ENCODE measurements at regions not wholly inside any gene's neighbourhood (a gene's known extent, or its start where the extent isn't known, plus 50 kb on each side); places are given as distances from the start of the nearest gene placed in this dataset.

GRCh38 chr2:238691596-238692491, 156.0 kb upstream of the TWIST2 start:
- DNase-seq: no peak

- no peak for DNase-seq
Observed at GRCh38 chr2:238692562-238692961, 155.3 kb upstream of the TWIST2 start.

DNA sequence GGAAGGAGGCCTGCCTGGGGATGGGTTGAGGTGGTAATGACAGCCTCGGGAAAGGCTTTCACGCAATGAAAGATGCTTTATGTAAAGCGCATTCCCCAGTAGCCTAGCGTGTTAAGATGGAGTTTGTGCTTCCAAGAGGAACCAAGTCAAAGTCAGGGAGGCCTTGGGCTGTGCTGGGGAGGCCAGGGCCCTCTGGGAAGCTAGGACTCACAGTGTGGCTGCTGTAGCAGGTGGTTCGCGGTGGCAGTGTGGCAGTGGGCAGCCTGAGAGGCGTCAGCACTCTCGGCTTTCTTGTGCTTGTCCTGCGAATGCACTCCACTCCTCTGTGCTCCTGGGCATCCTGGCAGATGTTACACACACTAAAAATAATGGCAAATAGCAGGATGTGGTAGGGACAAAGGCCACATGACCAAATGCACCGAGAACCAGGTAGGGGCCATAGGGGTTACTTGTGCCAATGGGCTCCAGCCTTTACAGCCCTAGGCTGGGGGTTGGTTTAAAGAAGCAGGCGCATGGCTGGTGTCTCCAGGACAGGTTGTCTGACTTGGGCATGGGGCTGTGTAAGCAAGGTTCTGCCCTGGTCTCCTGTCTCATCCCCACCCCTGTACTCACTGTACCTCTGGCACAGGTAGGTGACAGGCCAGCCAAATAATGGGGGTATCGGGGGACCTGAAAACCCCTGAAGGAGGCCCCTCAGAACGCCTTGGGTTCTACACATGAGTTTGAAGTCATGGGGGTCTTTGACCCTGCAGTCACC, 154.4 kb upstream of the TWIST2 start:
- DNase-seq: no peak

DNA sequence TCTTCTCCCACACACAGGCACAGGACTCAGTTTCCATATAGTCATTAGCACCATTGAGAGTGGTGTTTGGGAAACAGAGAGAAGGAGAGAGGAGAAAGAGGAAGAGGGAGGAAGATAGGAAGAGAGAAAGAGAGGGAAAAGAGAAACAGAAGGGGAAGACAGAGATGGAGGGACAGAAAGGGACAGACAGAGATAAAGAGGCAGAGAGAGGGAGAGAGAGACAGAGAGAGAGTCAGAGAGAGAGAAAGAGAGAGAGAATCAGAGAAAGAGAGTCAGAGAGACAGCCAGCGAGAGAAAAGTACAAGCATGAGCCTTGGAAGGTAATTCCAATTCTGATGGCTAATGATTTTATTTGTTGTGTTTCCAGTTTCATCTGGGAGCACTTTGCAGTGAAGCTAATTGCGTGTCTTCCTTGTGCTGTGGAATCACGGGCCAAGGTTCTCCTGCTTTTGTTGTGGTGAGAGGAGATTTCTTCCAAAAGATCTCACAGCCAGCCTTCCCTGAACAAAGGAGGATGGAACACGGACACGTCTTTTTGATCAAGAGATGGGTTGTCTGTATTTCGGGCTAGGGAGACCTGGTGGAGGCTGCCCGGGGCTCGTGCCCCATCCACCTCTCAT, 153.6 kb upstream of the TWIST2 start:
- DNase-seq: no peak

GRCh38 chr2:238694922-238695321, 153.0 kb upstream of the TWIST2 start:
- DNase-seq: no peak

- no peak for DNase-seq
Observed at GRCh38 chr2:238695538-238695937, 152.3 kb upstream of the TWIST2 start.

DNA sequence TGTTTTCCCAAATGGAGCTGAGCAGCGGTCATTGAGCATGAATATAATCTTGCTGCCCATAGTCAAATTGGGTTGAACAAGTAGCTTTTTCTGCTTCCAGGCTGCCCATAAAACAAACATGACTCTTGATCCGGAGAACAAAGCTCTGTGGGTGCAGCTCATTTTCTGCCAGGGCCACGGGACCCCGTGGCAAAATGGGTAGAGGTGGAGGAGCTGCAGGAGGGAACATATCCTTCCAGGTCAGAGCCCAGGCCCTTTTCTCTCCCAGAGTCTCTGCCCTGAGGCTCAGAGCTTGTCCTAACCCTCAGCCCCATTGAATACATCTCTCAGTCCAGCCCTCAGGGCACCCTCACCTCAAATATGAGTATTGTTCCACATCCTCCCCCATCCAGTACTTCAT, 151.6 kb upstream of the TWIST2 start:
- no peak for DNase-seq

- no peak for DNase-seq
Observed at GRCh38 chr2:238696786-238697185, 151.1 kb upstream of the TWIST2 start.

- no peak for DNase-seq
Observed at GRCh38 chr2:238697193-238698071, 150.5 kb upstream of the TWIST2 start.

- no peak for DNase-seq
Observed at GRCh38 chr2:238698072-238698352, 149.9 kb upstream of the TWIST2 start.

- DNase-seq: no peak
Observed at GRCh38 chr2:238698451-238699306, 149.2 kb upstream of the TWIST2 start.

- no peak for DNase-seq
Observed at GRCh38 chr2:238699307-238700116, 148.4 kb upstream of the TWIST2 start.

DNA sequence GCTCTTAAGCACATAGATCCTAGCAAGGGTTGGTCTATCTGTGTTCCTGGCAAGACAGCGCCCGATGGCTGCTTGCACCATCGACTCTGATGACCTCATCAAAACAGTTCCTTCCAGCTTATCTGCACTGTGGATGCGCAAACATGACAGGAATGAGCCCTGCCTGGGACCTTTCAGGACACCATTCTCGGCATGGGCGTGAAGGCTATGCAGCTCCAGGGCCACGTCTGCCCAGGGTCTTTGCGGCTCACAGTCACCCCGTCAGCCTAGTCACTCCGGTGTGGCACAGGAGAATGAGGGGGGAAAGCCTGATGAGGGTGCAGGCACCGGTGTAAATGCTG, 147.8 kb upstream of the TWIST2 start:
- DNase-seq: no peak

DNA sequence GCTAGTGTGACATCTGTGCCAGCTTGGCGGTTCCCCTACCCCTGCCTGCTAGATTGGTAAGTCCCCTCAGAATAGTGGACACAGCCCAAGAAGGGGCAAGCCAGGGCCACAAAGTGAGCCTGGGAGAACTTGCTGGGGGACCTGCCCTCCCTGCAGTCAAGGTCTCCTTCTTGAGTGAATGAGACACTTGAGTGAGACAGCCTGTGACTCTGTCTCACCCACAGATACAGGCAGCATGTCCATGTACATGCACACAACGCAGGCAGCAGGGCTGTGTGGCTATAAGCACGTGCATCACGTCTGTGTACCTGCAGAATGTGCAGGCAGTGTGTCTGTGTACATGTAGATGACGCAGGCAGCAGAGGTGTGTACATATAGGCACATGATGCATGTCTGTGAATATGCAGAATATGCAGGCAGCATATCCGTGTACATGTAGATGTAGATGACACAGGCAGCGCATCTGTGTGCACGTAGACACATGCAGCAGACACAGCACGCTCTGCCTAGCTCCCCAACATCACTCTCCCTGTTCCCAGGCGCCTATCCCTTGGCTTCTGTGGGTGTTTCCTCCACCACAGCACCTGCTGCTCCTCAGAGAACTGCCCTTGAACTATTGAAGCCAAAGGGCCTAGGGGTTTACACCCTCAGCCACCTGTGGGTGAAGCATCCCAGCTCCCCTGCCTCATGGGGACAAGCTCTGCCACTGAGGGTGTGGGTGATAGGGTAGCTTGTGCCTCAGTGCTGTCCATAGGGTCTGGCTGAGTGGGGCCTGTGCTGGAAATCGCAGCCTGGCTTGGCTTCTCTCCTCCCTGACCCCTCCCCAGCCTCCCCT, 147.2 kb upstream of the TWIST2 start:
- no peak for DNase-seq

DNA sequence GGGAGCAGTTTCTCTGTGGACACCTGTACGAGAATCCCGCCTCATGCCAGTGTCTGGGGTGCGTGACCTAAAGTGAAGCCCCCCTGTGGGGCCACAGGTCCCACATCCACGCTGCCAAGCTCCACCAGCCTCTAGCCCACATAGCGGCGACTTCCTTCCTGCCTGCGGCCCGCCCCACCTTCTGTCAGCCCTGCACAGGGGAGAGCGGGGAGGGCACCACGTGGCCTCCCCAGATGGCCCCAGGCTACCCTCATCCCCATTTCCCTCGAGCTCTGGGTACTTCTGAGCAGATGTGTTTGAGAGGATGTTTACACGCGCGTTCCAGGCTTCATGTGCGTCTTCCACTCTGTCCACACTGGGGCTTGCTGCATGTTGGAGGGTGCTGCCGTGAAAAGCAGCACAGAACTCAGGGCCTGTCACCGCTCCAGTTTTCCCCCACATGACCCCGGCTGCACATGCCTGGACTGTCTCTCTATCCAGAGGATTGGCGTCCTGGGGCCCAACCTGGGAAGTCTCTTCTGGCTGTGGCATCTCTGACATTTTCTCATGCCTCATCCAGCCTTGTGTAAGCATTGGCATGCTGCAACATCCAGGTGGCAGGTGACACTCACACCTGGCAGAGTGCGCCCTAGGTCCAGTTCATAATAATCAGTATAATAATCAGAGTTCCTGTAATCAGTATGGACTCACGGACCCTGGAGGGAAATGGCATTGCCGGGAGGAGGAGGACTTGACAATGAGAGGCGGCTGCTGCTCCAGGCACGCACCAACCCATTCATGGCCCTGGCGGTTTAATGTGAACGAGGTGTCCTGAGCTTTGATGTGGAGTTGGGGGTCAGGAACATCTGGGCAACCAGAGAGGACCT, 146.3 kb upstream of the TWIST2 start:
- no peak for DNase-seq

DNA sequence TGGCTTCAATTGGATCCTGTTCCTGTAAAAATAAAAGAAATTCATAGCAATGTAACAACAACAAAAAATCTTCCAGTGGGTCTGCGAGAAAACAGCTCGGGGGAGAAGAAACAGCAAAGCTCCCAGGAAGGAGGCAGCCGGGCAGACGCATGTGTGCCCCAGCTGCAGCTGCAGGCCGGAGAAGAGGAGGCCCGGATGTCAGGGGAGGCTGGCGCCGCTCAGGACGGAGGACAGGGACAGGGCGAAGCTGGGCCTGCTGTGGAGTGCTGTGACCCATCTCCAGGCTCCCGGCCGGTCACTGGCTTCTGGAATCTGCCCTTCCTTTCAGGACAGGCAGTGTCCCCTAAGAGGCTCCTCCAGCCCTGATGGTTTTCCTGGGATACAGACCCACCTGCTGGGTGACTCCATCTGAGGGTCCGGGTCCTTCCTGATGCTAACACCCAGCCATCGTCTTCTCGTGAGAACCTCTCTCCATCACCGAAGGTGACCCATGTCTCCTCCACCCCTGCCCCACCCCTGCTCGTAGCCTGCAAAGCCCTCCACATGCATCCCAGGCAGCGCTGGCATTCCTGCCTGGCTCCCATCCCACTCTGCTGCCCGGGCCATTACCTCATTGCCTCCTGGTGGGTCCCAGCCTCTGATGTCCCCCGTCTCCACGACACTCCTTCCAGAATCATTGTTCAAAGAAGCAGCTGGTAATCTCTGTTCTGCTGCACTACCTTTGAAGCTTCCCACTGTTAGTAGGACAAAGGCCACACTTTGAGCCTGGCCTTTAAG, 145.4 kb upstream of the TWIST2 start:
- DNase-seq: no peak

DNA sequence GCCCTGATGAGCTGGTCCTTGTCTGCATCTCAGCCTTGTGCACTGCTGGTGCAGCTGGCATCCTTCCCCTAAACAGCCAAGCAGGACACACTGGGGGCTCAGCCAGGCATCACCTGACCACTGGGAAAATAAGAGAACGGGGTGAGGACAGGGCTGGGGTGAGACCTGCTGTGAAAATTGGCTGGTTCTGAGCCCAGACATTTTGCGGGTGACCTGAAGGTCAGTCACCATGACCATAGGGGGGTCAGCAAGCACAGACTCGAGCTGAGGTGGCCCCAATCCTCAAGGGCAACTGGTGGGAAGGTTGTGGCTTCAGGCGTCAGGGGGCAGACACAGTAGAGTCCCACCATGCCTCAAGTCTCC, 144.9 kb upstream of the TWIST2 start:
- no peak for DNase-seq

DNA sequence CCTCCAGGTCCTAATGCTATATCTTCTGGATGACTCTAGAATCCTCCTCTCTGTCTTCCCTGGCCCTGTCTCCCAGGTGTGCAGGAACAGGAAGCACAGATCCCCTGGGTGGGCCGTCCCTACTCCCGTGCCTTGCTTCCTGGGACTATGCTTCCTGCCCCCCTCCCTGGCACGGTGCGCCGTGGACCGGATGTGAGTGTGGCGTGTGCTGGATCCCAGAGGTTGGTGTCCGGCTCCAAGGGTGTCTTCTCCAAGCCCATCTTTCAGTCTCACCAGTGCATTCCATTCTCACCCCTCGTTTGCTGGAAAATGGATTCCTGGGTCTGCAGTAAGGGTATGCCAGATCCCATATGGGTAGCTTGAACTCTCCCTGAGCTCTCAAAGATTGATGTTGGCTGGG, 144.4 kb upstream of the TWIST2 start:
- no peak for DNase-seq

Data from NCI-H1105 (cell line).